Left cardiac atrium (tissue), 4 donors: ENCODE measurements at regions not wholly inside any gene's neighbourhood (a gene's known extent, or its start where the extent isn't known, plus 50 kb on each side); places are given as distances from the start of the nearest gene placed in this dataset.

Source experiments
- ATAC-seq, 2 donors: fragments of 200-7000 bp; cut with Tn5 transposase; one replicate each; pipeline ENCODE4 v1.9.1; 2020; ENCODE audit warnings: mild to moderate bottlenecking in 2 of 2, moderate library complexity in 2 of 2
- DNase-seq: peaks from one replicate; pipeline ENCODE4 v3.0.0-alpha.2; 2020
- intact Hi-C, 2 donors: fragments of 100-400 bp; cut with DNase I; formaldehyde crosslinking; loops; one replicate each; pipeline versions ENCODE4 v1.14.1 to v1.15.1; 2022 to 2023
- donor health status: DM: no; HTN: yes; CAD: no.
- donor health status: DM: no; HTN: yes; CAD: no; lungs with severe emphysema.
- donor health status: DM: yes; HTN: yes; CAD: no.
- donor health status: Dilated cardiomyopathy.

DNA sequence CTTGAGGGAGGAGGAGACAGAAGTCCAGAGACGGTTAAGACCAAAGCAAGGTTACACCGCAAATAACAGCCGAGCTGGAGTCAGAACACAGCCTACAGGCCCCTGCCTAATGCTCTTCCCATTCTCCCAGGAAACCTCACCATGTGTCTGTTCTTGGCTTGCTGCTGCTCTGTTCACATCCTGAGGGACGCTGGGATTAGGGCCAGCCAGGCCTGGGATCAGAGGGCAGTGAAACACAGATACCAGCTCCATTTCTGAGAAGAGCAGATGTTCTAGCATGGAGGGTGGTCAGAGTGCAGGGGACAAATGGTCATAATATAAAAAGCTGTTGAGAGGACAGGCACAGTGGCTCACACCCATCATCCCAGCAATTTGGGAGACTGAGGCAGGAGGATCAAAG is 124.8 kb upstream of the LARP1 start:
- peak in 1 of 2 donors; percentile 34 for ATAC-seq
- DNase-seq = no peak
- intact Hi-C loops = no loop called here

DNA sequence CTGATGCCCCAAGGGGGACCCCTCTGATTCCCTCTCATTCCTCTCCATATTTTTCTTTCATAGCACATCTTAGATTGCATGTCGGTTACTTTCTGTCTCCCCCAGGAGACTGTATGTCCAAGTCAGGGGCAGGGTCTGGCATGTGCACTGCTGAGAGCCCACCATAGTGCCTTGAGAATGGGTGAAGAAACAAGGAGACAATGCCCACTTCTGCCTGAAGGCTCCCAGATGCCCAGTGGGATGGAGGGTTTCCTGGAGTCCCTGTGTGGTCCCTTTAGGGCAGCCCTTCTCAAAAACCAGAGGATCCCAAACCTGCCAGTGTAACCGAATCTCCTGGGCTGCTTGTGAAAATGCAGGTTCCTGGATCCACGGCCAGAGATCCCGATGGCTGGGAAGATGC is 126.5 kb upstream of the LARP1 start:
- no peak for ATAC-seq
- no peak for DNase-seq
- intact Hi-C loops = no loop called here

DNA sequence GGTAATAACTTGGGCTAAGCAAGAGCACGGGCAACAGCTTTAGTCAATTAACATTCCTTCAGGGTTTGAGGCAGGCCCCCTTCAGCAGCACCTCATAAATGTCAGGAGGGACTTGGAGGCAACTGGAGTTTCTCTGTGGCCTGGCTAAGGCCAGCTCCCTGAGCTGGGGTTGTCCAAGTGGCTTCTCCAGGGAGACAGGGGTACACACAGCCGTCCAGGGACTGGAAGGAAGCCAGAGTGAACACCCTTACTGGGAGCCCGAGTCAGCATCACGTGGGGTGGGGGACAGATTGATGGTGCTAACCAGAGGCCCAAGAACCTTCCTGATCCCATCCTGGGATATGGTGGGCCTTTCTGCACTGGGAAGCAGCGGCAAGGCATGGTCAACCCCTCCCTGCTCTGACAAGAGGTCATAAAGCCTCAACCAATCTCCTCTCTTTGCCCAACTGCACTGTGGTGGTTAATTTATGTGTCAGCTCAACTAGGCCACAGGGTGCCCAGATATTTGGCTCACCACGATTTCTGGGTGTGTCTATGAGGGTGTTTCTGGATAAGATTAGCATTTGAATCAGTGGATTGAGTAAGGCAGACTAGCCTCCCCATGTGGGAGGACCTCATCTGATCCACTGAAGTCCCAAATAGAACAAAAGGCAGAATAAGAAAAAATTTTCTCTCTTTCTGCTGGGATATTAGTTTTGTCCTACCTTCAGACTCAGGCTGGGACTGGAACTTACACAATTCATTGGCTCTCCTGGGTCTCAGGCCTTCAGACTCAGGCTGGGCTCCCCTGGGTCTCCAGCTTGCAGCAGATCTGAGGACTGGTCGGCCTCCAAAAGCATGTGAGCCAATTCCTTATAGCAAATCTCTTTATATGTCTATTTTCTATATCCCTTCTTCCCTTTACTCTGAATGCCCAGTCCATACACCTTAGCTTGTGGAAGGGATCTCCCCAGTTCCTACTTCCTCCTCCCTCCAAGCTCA is 127.2 kb upstream of the LARP1 start:
- intact Hi-C loops = no loop called here
- ATAC-seq (peak; percentile 56 to 73), DNase-seq (no peak)

DNA sequence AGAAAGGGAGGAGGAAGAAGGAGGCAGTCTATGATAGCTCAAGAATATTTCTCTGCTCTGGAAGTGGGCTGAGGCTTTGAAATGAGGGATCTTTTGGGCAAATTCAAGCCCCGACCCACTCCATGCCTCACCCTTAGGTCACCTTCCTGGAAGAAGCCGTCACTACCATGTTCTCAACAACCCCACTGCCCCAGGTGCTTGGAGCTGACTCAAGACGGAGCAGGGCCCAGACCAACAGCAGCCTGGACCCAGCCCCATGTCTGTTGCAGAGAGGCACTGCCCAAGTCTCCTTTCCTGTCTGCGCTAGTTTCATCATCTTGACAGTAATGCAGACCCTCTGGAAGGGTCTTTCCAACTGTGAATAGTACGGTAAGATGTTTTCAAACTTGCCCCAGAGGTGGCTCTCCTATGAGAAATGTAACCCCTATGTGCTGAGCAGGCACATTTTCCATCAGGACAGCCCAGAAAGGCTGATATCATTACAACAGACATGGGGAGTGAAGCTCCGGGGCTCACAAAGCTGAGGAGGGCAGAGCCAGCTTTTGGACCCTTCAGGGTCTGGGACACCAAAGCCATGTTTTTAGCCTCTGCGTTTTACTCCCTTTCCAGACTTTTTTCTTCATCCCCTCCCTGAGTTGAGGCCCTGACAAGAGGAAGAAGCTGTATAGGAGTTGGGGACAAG is 128.2 kb upstream of the LARP1 start:
- intact Hi-C loops = no loop called here

DNA sequence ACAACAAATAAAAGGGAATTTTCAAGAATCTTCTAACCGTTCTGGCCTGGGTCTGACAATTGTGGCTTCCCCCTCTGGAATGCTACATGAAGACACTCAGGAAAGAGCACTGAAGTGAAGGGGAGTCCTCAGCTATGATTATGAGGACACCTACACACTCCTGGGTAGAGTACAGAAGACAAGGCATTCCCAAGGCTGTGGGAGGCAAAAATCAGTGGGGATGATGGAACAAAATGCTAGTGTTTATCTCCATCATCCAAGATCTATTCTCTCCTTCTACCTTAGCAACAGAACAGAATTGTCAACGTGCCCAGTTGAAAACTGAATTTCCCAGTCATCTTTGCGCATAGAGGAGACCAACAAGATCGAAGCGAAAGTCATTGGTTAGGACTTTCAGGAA is 130.1 kb upstream of the LARP1 start:
- intact Hi-C loops = no loop called here
- DNase-seq (no peak), ATAC-seq (no peak)

More for the DNA sequence above, 128.2 kb upstream of the LARP1 start:
- ATAC-seq (no peak), DNase-seq (no peak)

DNA sequence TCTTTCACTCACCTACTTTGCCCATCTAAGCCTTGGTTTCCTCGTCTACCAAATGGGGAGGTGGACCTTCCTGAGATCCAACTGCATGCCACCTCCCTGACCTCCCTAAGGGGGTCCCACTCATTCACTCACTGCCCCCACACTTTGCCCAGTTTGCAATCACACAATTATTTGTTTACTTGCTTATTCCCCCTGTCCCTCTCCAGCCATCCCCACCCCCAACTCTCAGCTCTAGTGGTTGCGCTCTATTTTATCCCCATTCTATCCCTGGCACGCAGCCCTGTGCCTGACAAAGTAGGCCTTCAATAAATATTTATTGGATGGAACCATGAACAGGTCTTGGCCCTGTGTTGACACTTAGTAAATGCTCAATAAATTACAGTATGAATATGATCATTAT is 130.8 kb upstream of the LARP1 start:
- no peak for ATAC-seq
- intact Hi-C loops = no loop called here
- no peak for DNase-seq

DNA sequence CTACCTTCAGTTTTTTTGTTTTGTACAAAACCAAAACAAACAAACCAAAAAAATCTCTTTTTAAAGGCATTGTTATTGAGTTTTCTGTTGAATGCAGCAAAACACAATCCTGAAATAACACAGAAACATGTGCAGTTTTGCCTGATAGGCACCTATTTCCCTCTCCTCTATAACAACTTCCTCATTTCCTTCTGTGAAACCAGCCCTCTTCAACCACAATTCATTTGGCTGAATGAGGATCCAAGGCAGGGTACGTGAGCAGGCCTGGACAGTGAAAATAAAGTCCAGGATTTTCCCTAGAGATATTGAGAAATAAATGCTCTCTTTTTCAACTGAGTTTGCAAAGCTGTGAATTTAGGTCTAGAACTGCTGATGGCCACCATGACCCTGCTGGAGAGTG is 134.8 kb upstream of the LARP1 start:
- ATAC-seq (no peak), DNase-seq (no peak)
- intact Hi-C loops = no loop called here

DNA sequence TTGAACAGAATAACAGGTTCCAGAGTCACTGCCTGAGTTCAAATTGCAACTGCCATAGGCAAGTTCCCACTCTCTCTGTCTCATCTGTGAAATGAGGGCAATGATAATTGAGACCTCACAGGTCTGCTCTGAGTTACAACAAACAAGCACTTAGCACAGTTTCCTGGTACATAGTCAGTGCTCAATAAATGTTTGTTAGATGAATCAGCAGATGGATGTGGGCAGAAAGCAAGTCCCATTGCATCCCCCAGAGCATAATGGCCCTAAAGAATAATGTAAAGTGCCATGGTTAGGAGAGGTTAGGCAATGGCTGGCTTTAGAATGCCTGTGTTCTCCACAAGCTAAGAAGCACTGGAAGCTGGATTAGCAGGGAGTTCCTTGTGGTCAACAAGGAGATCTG is 136.5 kb upstream of the LARP1 start:
- ATAC-seq = no peak
- no peak for DNase-seq
- intact Hi-C loops = no loop called here

DNA sequence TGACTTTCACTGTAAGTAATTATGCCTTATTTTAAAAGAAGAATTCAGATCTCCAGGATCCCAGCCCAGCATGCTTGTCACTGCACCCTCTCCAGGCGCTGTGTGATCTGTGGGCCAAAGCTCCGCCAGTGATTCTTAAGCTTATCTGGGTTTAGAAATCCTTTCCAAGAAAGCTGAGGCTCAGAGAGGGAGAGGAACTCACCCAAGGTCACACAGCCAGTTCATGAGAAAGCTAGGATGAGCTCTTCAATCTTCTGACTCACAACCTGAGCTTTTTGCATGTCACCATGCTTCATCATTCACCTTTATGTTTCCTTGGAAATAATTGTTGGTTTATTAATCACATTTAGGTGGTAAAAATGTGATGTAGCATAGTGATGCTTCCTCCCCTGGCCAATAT is 136.6 kb upstream of the HAND1 start:
- intact Hi-C loops = no loop called here
- no peak for ATAC-seq
- no peak for DNase-seq

DNA sequence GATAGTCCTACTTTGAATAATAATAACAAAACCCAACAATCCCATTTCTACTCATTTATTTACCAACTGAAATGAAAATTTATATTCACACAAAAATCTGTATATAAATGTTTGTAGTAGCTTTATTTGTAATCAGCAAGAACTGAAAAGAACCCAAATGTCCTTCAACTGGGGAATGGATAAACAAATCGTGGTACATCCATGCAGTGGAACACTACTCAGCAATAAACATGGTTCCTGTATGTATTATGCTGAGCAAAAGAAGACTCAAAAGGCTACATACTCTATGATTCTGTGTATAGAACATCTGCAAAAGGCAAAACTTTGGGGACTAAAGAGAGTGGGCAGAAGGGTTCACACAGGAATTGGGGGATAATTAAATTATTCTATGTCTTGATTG is 136.1 kb upstream of the HAND1 start:
- ATAC-seq (no peak), DNase-seq (no peak)
- intact Hi-C loops = no loop called here

DNA sequence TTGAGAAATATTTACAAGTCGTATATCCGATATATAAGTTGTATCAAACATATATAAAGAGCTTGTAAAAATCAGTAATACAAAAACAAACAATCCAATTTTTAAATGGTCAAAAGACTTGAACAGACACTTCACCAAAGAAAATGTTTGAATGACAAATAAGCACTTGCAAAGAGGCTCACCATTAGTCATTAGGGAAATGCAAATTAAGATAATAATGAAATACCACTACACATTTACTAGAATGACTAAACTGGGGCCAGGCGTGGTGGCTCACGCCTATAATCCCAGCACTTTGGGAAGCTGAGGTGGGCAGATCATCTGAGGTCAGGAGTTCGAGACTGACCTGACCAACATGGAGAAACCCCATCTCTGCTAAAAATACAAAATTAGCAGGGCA is 134.6 kb upstream of the HAND1 start:
- ATAC-seq (no peak), DNase-seq (no peak)
- intact Hi-C loops = no loop called here

DNA sequence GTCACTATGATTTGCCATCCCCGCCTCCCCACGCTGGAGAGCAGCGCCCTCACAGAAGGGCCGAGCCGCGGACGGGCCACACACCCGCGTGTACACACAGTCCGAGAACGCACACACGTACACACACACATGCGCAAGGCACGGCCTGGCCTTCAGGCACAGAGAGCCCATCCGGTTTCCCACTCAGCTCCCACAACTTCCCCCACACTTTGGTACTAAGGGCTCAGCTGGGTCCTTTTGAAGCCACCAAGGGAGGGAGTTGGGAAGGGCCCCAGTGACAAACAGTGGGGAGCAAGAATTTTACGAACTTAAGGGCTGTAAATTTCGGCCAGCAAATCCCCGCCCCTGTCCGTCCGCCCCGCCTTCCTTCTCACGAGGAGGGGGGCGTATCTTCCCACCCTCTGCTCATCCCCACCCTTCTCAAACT is 133.3 kb upstream of the HAND1 start:
- intact Hi-C loops = no loop called here
- DNase-seq (peak; percentile 28), ATAC-seq (peak; percentile 6 to 71)

DNA sequence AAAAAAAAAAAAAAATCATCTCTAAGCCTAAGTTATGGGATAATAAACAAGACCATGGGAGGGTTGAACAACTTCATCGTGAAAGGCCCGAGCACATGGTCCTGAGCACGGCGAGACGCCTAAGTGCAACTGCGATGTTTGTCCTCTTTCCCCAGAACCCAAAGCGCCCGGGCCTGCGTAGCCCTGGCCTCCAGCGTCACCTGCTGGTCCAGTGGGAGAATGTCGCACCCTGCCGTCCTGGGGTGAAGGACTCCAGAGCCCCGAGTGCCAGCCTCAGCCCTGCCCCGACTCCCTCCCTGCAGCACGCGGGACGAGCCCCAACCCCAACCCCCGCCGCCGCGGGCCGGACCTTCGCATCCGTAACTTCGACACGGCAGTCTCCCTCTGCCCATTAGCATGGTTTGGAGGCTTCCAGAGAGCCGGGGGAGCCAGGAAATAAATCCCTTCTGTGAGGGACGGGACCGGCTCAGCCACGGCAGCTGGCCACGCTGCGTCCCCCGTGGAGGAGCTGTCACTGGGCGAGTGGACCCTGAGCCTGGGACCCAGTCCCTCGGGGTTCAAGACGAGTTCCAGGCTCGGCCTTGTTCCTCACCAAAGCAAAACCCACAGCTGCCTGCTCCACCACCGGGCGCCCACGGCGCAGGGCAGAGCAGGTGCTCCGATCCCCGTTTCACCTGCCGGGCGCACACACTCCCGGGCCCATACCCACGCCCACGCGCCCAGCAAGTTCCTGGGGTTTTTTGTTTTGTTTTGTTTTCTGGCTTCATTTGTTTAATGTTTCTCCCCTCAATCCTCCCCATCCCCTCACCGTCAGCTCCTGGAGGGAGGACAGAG is 132.5 kb upstream of the HAND1 start:
- intact Hi-C loops = loop anchor here in 1 of 2 donors (1.0 kb wide), 1 partner anchor 143 kb away; no protein-coding TSS in a partner anchor
- DNase-seq (peak; percentile 80), ATAC-seq (peak; percentile 92 to 93)

DNA sequence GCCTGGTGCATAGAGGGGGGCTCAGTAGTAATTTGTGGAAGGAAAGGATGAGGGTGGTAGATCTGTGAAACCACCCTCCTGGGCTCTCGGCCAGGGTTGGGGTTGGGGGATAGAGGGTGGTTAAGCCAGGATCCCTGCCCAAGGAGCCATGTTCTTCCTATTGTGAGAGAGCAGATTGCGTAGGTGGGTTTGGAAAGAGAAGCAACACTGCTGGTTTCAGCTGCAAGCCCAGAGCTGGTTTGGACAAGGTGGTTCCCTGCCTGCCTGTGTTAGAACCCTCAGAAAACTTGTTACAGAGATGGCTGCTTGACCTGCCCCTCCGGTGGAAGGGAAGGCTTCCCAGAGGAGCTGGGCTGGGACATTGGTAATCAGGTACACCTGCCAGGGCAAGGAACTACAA is 131.2 kb upstream of the HAND1 start:
- intact Hi-C loops = loop anchor here (5.0 kb wide), 2 partner anchors 87 to 142 kb away; no protein-coding TSS in a partner anchor
- no peak for ATAC-seq
- DNase-seq = no peak

DNA sequence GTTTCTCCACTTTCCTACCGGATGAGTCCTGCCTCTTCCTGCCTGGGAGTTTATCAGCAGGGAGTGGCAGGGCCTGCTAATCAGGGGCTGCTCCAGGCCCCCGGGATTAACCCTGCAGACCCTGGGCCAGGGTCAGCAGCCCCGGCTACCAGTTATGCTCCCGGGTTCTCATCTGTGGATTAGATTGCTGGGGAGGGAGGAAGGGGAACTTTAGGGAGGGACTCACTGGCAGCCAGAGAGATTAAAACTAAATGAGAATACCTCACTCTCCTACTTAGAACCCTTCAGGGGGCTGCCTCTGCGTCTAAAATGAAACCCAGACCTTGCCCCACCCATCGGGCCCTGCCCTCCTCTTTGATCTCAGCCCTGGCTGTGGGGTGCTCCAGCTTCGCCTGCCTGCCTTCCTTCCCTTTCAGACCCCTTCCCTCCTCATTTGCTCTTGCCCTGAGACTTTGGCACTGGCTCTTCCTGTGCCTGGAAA is 130.5 kb upstream of the HAND1 start:
- intact Hi-C loops = loop anchor here (5.0 kb wide), 2 partner anchors 86 to 141 kb away; no protein-coding TSS in a partner anchor
- no peak for ATAC-seq
- no peak for DNase-seq

DNA sequence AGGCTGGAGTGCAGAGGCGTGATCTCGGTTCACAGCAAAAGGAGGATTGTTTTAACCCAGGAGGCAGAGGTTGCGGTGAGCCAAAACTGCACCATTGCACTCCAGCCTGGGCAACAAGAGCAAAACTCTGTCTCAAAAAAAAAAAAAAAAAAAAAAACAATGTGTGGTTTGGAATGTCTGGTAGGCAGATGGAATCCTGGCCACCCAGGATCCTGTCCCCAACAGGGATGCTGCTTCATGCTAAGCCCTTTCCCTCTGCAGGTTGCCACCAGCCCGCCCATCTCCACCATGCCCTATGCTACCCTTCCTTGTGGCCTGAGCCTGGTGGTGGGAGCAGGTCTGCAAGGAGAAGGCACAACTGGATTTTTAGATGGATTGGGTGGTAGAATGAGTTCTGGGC is 129.7 kb upstream of the HAND1 start:
- intact Hi-C loops = loop anchor here (5.0 kb wide), 2 partner anchors 85 to 140 kb away; no protein-coding TSS in a partner anchor
- ATAC-seq = no peak

DNA sequence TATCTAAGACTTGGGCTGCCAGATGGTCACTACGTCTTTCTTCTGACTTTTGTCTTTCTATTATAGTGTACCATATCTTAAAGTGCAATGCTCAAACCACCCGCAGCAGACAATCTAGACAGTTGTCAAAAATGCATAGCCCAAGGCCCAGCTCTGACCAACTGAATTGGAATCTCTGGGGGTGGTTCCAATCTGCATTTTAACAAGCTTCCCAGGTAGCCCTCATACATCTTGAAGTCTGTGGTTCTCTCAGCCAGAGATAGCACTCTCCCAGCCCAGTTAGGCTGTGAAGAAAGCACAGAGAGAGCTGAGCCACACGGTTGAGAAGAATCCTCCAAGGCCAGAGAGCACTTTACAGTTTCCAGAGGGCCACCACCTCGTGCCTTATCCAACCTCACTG is 128.2 kb upstream of the HAND1 start:
- intact Hi-C loops = loop anchor here (5.0 kb wide), 2 partner anchors 84 to 139 kb away; no protein-coding TSS in a partner anchor
- DNase-seq = no peak
- ATAC-seq = no peak

More for the DNA sequence above, 129.7 kb upstream of the HAND1 start:
- no peak for DNase-seq

DNA sequence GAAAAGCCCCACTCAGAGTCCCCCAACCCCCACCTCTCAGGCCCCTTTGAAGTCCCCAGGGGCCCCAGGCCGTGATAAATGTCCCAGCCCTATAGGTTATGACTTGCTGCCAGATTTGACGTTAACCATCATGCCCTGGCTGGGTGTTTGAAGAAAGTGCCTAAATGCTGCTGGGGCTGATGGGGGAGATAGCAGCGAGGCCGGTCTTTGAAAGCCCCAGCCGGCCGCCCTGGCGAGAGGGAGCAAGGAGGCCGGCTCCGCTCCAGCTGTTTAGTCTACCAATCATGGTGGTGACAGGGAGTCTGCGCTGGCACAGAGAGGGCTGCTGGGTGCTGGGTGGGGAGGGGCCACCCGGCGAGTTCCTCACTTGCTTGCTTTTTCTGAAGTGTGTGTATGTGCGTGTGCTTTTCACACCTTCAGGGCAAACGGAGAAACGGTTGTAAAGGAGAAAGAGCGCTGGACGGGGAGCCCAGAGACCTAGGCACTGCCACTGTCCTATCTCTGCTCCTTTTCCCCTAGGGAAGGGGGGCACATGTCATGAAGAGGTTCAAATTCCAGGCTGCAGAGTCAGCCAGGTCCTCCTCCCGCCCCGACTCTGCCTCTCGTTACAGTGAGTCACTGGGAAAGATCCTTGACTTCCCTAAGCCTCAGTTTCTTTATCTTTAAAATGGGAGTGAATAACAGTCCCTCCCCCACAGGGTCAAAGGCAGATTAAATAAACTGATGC is 126.1 kb upstream of the HAND1 start:
- peak; percentile 38 for DNase-seq
- ATAC-seq = peak; percentile 84 to 86
- intact Hi-C loops = no loop called here
